HG03565 (cell line): ENCODE measurements at regions not wholly inside any gene's neighbourhood (a gene's known extent, or its start where the extent isn't known, plus 50 kb on each side); places are given as distances from the start of the nearest gene placed in this dataset.
"Not testable (repeated sequence)": the region's sequence is repeated elsewhere in the genome, so short reads cannot be mapped to it uniquely, and the experiment has no call there.

Experiments
- ATAC-seq: cut with Tn5 transposase; IDR thresholded peaks from one replicate; pipeline ENCODE4 v1.9.1; 2021; ENCODE audit warnings: mild to moderate bottlenecking, moderate library complexity; ENCODE audit not compliant: unreplicated experiment

DNA sequence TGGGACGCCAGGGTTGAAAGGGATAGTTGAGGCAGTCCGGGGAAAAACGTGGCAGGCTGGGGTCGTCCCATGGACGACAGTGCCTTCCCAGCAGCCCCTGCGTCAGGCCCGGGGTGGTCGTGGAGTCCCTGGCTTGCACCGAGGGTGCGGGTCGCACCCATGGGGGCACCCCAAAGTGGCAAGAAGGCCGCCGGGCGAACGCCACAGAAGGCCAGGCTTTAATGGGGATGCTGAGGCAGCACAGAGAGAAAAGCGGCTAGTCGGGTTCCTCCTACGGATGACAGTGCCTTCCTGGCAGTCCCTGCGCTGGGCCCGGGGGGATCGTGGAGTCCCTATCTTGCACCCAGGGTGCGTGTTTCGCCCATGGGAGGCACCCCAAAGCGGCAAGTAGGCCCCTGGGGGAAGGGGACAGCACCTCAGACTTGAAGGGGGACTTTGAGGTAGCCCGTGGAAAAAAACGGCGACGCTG, 158.6 kb upstream of the ALG10B start:
- no peak for ATAC-seq

DNA sequence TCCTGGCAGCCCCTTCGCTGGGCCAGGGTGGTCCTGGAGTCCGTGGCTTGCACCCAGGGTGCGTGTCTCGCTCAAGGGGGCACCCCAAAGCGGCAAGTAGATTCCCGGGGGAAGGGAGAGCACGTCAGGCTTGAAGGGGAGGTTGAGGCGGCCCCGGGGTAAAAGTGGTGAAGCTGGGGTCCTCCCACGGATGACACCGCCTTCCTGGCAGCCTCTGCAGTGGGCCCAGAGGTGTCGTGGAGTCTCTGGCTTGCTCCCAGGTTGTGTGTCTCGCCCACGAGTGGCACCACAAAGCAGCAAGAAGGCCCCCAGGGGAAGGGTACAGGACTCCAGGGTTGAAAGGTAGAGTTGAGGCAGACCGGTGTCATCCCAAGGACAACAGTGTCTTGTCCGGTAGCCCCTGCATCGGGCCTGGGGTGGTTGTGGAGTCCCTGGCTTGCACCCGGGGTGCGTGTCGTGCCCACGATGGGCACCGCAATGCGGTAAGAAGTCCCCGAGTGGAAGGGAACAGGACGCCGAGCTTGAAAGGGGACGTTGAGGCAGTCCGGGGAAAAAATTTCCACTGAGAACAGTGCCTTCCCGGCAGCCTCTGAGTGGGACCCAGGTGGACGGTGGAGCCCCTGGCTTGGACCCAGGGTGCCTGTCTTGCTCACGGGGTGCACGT, 158.0 kb upstream of the ALG10B start:
- no peak for ATAC-seq

GRCh38 chr12:38159092-38159551, 157.5 kb upstream of the ALG10B start:
- ATAC-seq: no peak

DNA sequence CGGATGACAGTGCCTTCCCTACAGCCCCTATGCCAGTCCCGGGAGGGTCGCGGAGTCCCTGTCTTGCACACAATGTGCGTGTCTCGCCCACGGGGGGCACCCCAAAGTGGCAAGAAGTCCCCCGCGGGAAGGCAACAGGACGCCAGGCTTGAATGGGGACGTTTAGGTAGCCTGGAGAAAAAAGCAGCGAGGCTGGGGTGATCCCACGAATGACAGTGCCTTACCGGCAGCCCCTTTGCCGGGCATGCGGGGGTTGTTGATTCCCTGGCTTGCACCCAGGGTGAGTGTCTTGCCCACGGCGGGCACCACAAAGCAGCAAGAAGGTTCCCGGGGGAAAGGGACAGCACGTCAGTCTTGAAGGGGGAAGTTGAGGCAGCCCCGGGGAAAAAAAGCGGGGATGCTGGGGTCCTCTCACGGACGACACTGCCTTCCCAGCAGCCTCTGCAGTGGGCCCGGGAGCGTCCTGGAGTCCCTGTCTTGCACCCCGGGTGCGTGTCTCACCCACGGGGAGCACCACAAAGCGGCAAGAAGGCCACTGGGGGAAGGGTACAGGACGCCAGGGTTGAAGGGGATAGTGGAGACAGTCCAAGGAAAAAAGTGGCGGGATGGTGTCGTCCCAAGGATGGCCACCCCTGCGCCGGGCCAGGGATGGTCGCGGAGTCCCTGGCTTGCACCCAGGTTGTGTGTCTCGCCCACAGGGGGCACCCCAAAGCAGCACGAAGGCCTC, 156.8 kb upstream of the ALG10B start:
- no peak for ATAC-seq

DNA sequence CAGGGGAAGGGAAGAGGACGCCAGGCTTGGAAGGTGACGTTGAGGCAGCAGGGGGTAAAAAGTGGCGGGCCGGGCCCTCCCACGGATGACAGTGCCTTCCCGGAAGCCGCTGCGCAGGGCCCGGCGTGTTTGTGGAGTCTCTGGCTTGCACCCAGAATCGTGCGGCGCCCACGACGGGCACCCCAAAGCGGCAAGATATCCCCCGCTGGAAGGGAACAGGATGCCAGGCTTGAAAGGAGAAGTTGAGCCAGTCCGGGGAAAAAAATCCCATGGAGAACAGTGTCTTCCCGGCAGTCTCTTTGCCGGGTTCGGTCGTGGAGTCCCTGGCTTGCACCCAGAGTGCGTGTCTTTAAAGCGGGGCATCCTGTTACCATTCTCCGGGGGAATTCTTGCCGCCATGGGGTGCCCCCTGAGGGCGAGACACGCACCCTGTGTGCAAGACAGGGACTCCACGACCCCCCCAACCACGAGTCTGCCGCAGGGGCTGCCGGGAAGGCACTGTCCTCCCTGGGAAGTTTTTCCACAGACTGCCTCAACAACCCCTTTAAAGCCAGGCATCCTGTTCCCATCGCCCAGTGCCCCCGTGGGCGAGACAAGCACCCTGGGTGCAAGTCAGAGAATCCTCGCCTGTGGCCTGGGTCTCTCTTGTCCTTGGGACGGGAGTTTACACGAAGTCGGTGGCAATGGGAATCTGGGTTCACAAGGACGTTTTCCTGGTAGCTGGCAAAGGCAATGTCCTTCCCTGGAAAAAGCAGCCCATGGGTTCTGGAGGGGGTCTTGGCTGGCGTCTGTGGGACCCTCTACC, 156.1 kb upstream of the ALG10B start:
- no peak for ATAC-seq

- no peak for ATAC-seq
Observed at GRCh38 chr12:38161123-38162000, 155.2 kb upstream of the ALG10B start.

GRCh38 chr12:38162013-38162412, 154.6 kb upstream of the ALG10B start:
- ATAC-seq: no peak

- no peak for ATAC-seq
Observed at GRCh38 chr12:38162708-38163441, 153.7 kb upstream of the ALG10B start.

DNA sequence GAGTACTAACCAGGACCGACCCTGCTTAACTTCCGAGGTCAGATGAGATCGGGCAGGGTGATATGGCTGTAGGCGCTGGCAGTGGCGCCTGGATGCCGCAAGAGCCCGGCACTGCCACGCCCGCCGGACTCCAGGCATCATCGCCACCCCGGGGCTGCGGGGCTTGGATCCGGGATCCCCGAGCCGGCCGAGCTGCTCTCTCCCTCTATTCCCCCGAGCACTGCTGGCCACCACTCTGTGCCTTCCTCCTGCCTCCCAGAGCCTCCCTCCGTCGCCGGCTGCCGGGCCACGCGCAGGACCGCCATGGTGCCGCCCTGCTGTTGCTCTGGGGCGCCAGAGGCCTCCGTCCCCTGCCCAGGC, 153.2 kb upstream of the ALG10B start:
- no peak for ATAC-seq

DNA sequence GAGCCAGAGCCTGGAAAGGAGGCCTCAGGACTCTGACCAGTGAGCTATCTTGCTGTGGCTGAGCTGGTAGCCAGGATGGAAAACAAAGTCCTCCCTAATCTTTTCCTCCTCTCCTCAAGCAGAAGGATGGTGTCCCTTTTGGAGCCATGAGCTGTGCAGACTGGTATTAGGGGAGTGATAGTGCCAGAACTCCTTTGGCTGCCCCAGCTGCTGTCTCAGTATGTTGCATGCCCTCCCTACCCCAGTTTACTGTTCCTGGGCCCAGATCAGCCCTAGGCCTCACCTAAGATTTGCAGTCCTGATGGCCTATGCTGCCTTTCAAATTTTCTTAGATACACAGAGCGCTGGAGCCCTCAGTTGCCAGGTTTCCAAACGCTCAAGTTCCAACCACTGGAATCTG, 150.3 kb upstream of the ALG10B start:
- ATAC-seq: no peak

GRCh38 chr12:38175538-38175937, 141.0 kb upstream of the ALG10B start:
- no peak for ATAC-seq

- ATAC-seq: not testable (repeated sequence)
Observed at GRCh38 chr12:38183617-38184016, 133.0 kb upstream of the ALG10B start.

GRCh38 chr12:38197286-38197685, 119.3 kb upstream of the ALG10B start:
- not testable (repeated sequence) for ATAC-seq

DNA sequence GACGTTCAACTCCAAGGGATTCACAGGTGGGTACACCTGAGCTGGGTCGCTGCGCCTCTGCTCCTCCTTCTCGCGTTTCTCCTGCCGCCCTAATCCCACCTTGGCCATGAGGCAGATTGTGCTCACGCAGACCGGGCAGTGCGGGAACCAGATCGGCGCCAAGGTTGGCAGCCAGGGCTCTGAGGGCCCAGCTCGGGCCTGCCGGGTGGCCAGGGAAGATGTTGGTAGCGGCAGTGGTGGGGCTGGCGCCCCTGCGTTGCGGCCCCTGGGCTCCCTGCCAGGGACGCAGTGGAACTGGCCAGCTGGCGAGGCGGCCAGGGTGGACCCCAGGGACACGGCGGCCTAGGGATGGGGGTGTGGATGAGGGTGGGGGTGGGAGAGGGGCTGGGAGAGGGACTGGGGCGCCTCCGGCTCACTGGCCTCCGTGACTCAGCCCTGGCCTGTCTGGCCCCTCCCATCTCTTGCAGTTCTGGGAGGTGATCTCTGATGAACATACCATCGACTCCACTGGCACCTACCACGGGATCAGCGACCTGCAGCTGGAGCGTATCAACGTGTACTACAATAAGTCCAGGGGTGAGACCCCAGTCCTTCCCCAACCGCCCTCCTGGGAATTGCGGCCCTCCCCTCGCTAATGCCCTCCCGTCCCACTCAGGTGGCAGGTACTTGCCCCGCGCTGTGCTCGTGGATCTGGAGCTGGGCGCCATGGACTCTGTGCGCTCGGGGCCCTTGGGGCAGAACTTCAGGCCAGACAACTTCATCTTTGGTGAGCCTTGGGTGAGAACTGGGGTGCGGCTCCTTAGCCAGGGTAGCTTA, 114.9 kb upstream of the ALG10B start:
- ATAC-seq: no peak

GRCh38 chr12:38204831-38205230, 111.7 kb upstream of the ALG10B start:
- ATAC-seq: no peak

DNA sequence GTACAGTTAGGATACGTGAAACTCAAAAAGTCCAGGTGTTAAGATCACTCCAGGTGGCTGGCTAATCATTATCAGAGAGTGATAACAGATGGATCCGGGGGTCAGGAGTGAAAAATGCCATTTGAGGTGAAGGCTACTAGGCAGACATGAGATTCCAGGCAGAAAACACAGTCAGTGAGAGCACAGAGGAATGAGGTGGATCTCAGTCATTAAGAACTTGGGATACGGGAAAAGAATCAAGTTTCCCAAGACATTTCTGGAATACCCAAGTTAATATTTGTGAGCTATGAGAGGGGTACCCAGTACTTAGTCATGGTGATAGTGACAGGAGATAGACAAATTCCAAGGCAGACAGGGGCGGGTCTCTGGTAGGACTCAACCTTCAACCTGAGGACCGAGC, 94.6 kb upstream of the ALG10B start:
- ATAC-seq: no peak

- ATAC-seq: not testable (repeated sequence)
Observed at GRCh38 chr12:38238328-38238727, 78.2 kb upstream of the ALG10B start.

DNA sequence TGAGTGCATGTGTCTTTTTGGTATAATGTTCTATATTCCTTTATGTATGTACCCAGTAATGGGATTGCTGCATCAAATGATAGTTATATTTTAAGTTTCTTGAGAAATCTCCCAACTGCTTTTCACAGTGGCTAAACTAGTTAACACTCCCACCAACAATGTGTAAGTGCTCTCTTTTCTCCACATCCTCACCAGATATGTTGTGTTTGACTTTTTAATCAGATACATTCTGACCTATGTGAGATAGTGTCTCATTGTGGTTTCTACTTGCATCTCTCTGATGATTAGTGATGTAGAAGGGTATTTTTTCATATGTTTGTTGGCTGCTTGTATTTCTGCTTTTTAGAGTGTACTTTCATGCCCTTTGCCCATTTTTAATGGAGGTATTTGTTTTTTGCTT, 62.8 kb upstream of the ALG10B start:
- no peak for ATAC-seq

- ATAC-seq: no peak
Observed at GRCh38 chr12:38258411-38258810, 58.2 kb upstream of the ALG10B start.
